Hepatocyte (in vitro differentiated cells): ENCODE measurements at regions not wholly inside any gene's neighbourhood (a gene's known extent, or its start where the extent isn't known, plus 50 kb on each side); places are given as distances from the start of the nearest gene placed in this dataset.

Experiments used
- EZH2 ChIP-seq: fragments of 200-600 bp; sonication (generic); IDR thresholded peaks from 2 replicates; pipeline ENCODE4 v1.6.1; 2016; ENCODE audit warnings: antibody characterized with exemption, mild to moderate bottlenecking, borderline replicate concordance
- EZH2phosphoT487 ChIP-seq: fragments of 200-600 bp; sonication (generic); IDR thresholded peaks from one replicate; pipeline ENCODE4 v1.6.1; 2018; ENCODE audit warnings: antibody characterized with exemption, mild to moderate bottlenecking, low read depth, moderate library complexity; ENCODE audit not compliant: unreplicated experiment, severe bottlenecking
- TF ChIP-seq, protein P1 (sequence below): fragments of 200-600 bp; sonication (generic); IDR thresholded peaks from 2 replicates; pipeline ENCODE4 v1.5.1; 2016; ENCODE audit warnings: antibody characterized with exemption, mild to moderate bottlenecking; ENCODE audit not compliant: poor library complexity

DNA sequence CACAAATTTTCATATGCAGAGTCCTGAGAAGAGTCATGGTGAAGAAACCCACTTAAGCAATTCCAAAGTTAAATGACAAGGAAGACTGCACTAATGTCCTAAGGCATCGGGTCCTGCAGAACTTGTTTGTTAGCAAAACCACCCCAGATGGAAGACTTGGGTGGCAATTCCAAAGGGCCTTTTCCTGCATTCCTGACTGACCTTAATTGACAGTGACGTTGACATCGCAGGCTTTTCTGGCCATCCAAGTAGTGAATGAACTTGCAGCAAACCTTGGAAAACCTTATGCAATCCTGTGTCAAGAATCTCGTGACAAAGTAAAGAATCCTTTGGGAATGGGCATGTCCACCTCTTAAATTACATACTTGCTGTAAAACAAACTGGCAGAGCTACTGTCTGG is 112.5 kb upstream of the SH3BP4 start:
- TF ChIP-seq, protein P1, sequence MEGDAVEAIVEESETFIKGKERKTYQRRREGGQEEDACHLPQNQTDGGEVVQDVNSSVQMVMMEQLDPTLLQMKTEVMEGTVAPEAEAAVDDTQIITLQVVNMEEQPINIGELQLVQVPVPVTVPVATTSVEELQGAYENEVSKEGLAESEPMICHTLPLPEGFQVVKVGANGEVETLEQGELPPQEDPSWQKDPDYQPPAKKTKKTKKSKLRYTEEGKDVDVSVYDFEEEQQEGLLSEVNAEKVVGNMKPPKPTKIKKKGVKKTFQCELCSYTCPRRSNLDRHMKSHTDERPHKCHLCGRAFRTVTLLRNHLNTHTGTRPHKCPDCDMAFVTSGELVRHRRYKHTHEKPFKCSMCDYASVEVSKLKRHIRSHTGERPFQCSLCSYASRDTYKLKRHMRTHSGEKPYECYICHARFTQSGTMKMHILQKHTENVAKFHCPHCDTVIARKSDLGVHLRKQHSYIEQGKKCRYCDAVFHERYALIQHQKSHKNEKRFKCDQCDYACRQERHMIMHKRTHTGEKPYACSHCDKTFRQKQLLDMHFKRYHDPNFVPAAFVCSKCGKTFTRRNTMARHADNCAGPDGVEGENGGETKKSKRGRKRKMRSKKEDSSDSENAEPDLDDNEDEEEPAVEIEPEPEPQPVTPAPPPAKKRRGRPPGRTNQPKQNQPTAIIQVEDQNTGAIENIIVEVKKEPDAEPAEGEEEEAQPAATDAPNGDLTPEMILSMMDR = no peak
- no peak for TF ChIP-seq EZH2
- TF ChIP-seq EZH2phosphoT487 = no peak
